Fibroblast of pulmonary artery (primary cell): ENCODE measurements at regions not wholly inside any gene's neighbourhood (a gene's known extent, or its start where the extent isn't known, plus 50 kb on each side); places are given as distances from the start of the nearest gene placed in this dataset.

Experiments
- DNase-seq: peaks from one replicate; pipeline ENCODE4 v3.0.0-alpha.2; 2010; ENCODE audit warnings: low read depth
- H3K4me3 ChIP-seq: replicated peaks from 2 replicates; pipeline ENCODE4 v1.5.1; 2011; ENCODE audit warnings: low read depth, mild to moderate bottlenecking, control low read depth, low read length, moderate library complexity
- CTCF ChIP-seq: IDR thresholded peaks from 2 replicates; pipeline ENCODE4 v1.5.1; 2011; ENCODE audit warnings: mild to moderate bottlenecking, control low read depth, low read length, inconsistent platforms; ENCODE audit errors: missing control alignments

GRCh38 chr4:104044369-104044768, 324.6 kb upstream of the TACR3 start:
- no peak overlapping the region for H3K4me3 ChIP-seq
- DNase-seq = no peak
- no peak for TF ChIP-seq CTCF

GRCh38 chr4:104032896-104033295, 313.1 kb upstream of the TACR3 start:
- no peak for DNase-seq
- TF ChIP-seq CTCF = no peak
- H3K4me3 ChIP-seq = no peak overlapping the region

GRCh38 chr4:104025251-104025650, 305.5 kb upstream of the TACR3 start:
- no peak for DNase-seq
- no peak for TF ChIP-seq CTCF

GRCh38 chr4:104022831-104023230, 303.0 kb upstream of the TACR3 start:
- no peak for TF ChIP-seq CTCF
- no peak overlapping the region for H3K4me3 ChIP-seq
- DNase-seq = no peak

More at GRCh38 chr4:104025251-104025650, 305.5 kb upstream of the TACR3 start:
- no peak overlapping the region for H3K4me3 ChIP-seq

GRCh38 chr4:104022226-104022625, 302.4 kb upstream of the TACR3 start:
- no peak for DNase-seq
- H3K4me3 ChIP-seq = no peak overlapping the region
- no peak for TF ChIP-seq CTCF

- no peak for TF ChIP-seq CTCF
- H3K4me3 ChIP-seq = no peak overlapping the region
Observed at GRCh38 chr4:104020641-104021040, 300.9 kb upstream of the TACR3 start.

GRCh38 chr4:104017213-104017612, 297.4 kb upstream of the TACR3 start:
- TF ChIP-seq CTCF = no peak
- H3K4me3 ChIP-seq = no peak overlapping the region

More at GRCh38 chr4:104020641-104021040, 300.9 kb upstream of the TACR3 start:
- DNase-seq = no peak

More at GRCh38 chr4:104017213-104017612, 297.4 kb upstream of the TACR3 start:
- DNase-seq = no peak
